ENCODE measurements at regions not wholly inside any gene's neighbourhood (a gene's known extent, or its start where the extent isn't known, plus 50 kb on each side); places are given as distances from the start of the nearest gene placed in this dataset.

GRCh38 chr14:87465770-87466169, 527.2 kb downstream of the GALC start:
- DNase-seq (ENCODE audit: low read depth), result no peak
- H3K4me3 Mint-ChIP-seq (ENCODE audit: unreplicated experiment), result no peak overlapping the region

GRCh38 chr14:87461704-87462103, 531.3 kb downstream of the GALC start:
- no peak for TF ChIP-seq EZH2 (IDR thresholded peaks at IDR 0.05; ENCODE audit: insufficient read depth, low read length)
- TF ChIP-seq CTCF (IDR thresholded peaks at IDR 0.05; ENCODE audit: insufficient read depth, low read depth, low read length), result no peak
- no peak overlapping the region for H3K4me3 ChIP-seq (ENCODE audit: insufficient read depth, low read depth, low read length)
- H3K36me3 ChIP-seq (ENCODE audit: insufficient read depth, low read length), result no peaks in the 10 kb centered on the region
- no peak overlapping the region for H3K4me2 ChIP-seq (ENCODE audit: low read length)
- no peaks in the 10 kb centered on the region for H3K9me3 ChIP-seq (ENCODE audit: insufficient read depth, low read depth, low read length)
- H3K4me1 Mint-ChIP-seq (ENCODE audit: low read depth, unreplicated experiment), result no peaks in the 10 kb centered on the region
- H2AFZ ChIP-seq (ENCODE audit: low read depth, low read length), result peak overlapping the region; percentile 52
- DNase-seq (ENCODE audit: low read depth) (no peak), FAIRE-seq (no peak)
- H3K9ac ChIP-seq (ENCODE audit: low read length), result no peak overlapping the region
- H3K27me3 Mint-ChIP-seq (ENCODE audit: low read depth, unreplicated experiment), result no peaks in the 10 kb centered on the region
- H3K36me3 Mint-ChIP-seq (ENCODE audit: low read depth, unreplicated experiment), result no peaks in the 10 kb centered on the region
- no peaks in the 10 kb centered on the region for H3K27me3 ChIP-seq (ENCODE audit: insufficient read depth, low read length)
- no peak overlapping the region for H3K4me3 Mint-ChIP-seq (ENCODE audit: unreplicated experiment)
- H3K27ac Mint-ChIP-seq (ENCODE audit: unreplicated experiment), result no peak overlapping the region
- no peak overlapping the region for H3K27ac ChIP-seq (ENCODE audit: low read depth, low read length)
- H3K9me3 Mint-ChIP-seq (ENCODE audit: unreplicated experiment), result peaks cover 1% of the 10 kb centered on the region
- H3K4me1 ChIP-seq (ENCODE audit: insufficient read depth, low read length), result no peaks in the 10 kb centered on the region
- H3K79me2 ChIP-seq (ENCODE audit: insufficient read depth, low read length), result no peaks in the 10 kb centered on the region
- no peaks in the 10 kb centered on the region for H4K20me1 ChIP-seq (ENCODE audit: insufficient read depth, low read length)

More at GRCh38 chr14:87465770-87466169, 527.2 kb downstream of the GALC start:
- H4K20me1 ChIP-seq (ENCODE audit: insufficient read depth, low read length), result no peaks in the 10 kb centered on the region
- no peak overlapping the region for H3K9ac ChIP-seq (ENCODE audit: low read length)
- H3K4me1 ChIP-seq (ENCODE audit: insufficient read depth, low read length), result no peaks in the 10 kb centered on the region
- H3K4me2 ChIP-seq (ENCODE audit: low read length), result no peak overlapping the region
- no peak overlapping the region for H3K27ac ChIP-seq (ENCODE audit: low read depth, low read length)
- H3K27me3 Mint-ChIP-seq (ENCODE audit: low read depth, unreplicated experiment), result no peaks in the 10 kb centered on the region
- no peak overlapping the region for H2AFZ ChIP-seq (ENCODE audit: low read depth, low read length)
- H3K4me3 ChIP-seq (ENCODE audit: insufficient read depth, low read depth, low read length), result no peak overlapping the region
- peaks cover 1% of the 10 kb centered on the region for H3K9me3 Mint-ChIP-seq (ENCODE audit: unreplicated experiment)
- H3K4me1 Mint-ChIP-seq (ENCODE audit: low read depth, unreplicated experiment), result peaks cover 6% of the 10 kb centered on the region
- no peak for FAIRE-seq
- no peak for TF ChIP-seq CTCF (IDR thresholded peaks at IDR 0.05; ENCODE audit: insufficient read depth, low read depth, low read length)
- no peak for TF ChIP-seq EZH2 (IDR thresholded peaks at IDR 0.05; ENCODE audit: insufficient read depth, low read length)
- H3K27ac Mint-ChIP-seq (ENCODE audit: unreplicated experiment), result no peak overlapping the region
- no peaks in the 10 kb centered on the region for H3K79me2 ChIP-seq (ENCODE audit: insufficient read depth, low read length)
- no peaks in the 10 kb centered on the region for H3K9me3 ChIP-seq (ENCODE audit: insufficient read depth, low read depth, low read length)
- no peaks in the 10 kb centered on the region for H3K36me3 ChIP-seq (ENCODE audit: insufficient read depth, low read length)
- no peaks in the 10 kb centered on the region for H3K36me3 Mint-ChIP-seq (ENCODE audit: low read depth, unreplicated experiment)
- no peaks in the 10 kb centered on the region for H3K27me3 ChIP-seq (ENCODE audit: insufficient read depth, low read length)

GRCh38 chr14:87457720-87458119, 535.3 kb downstream of the GALC start:
- H3K27me3 Mint-ChIP-seq (ENCODE audit: low read depth, unreplicated experiment), result no peaks in the 10 kb centered on the region
- Histone ChIP-seq H3K4me1 (ENCODE audit: insufficient read depth, low read length) (no peaks in the 10 kb centered on the region), H3K36me3 (ENCODE audit: insufficient read depth, low read length) (no peaks in the 10 kb centered on the region), H3K9me3 (ENCODE audit: insufficient read depth, low read depth, low read length) (no peaks in the 10 kb centered on the region), H2AFZ (ENCODE audit: low read depth, low read length) (no peak overlapping the region), H3K4me3 (ENCODE audit: insufficient read depth, low read depth, low read length) (no peak overlapping the region), H4K20me1 (ENCODE audit: insufficient read depth, low read length) (no peaks in the 10 kb centered on the region), H3K27me3 (ENCODE audit: insufficient read depth, low read length) (no peaks in the 10 kb centered on the region), H3K4me2 (ENCODE audit: low read length) (no peak overlapping the region), H3K9ac (ENCODE audit: low read length) (no peak overlapping the region), H3K79me2 (ENCODE audit: insufficient read depth, low read length) (no peaks in the 10 kb centered on the region), H3K27ac (ENCODE audit: low read depth, low read length) (no peak overlapping the region)
- H3K27ac Mint-ChIP-seq (ENCODE audit: unreplicated experiment), result no peak overlapping the region
- FAIRE-seq (no peak), DNase-seq (ENCODE audit: low read depth) (no peak)
- no peaks in the 10 kb centered on the region for H3K36me3 Mint-ChIP-seq (ENCODE audit: low read depth, unreplicated experiment)
- no peaks in the 10 kb centered on the region for H3K4me1 Mint-ChIP-seq (ENCODE audit: low read depth, unreplicated experiment)
- H3K4me3 Mint-ChIP-seq (ENCODE audit: unreplicated experiment), result no peak overlapping the region
- no peaks in the 10 kb centered on the region for H3K9me3 Mint-ChIP-seq (ENCODE audit: unreplicated experiment)
- TF ChIP-seq EZH2 (IDR thresholded peaks at IDR 0.05; ENCODE audit: insufficient read depth, low read length) (no peak), CTCF (IDR thresholded peaks at IDR 0.05; ENCODE audit: insufficient read depth, low read depth, low read length) (no peak)
